H1 (cell line): ENCODE measurements at regions not wholly inside any gene's neighbourhood (a gene's known extent, or its start where the extent isn't known, plus 50 kb on each side); places are given as distances from the start of the nearest gene placed in this dataset.

Experiments used
- CTCF ChIA-PET: fragments of 300-600 bp; sonication (Branson Sonifier 250); formaldehyde crosslinking; loops from one replicate; lab custom pipeline; 2021; ENCODE audit not compliant: partially characterized antibody; lab: Charles Lee
- POLR2A ChIA-PET: fragments of 300-600 bp; sonication (Branson Sonifier 250); formaldehyde crosslinking; loops from one replicate; lab custom pipeline; 2021; ENCODE audit warnings: inconsistent platforms; ENCODE audit not compliant: partially characterized antibody; lab: Charles Lee
- DNase-seq, 2 experiments: peaks; one replicate each; pipeline versions ENCODE4 v3.0.0 to v3.0.0-alpha.2; 2010 to 2022; ENCODE audit warnings: low spot score in 2 of 2, low read depth in 1 of 2, mixed read lengths in 1 of 2
- FAIRE-seq: peaks from 2 replicates; lab custom pipeline; 2011; peaks lifted over from hg19 to GRCh38; lab: Jason Lieb, UNC
- H2AFZ ChIP-seq: 2 replicates; pipeline ENCODE4 v1.8.1; 2012; ENCODE audit warnings: low read length, inconsistent platforms
- H2AK5ac ChIP-seq: 2 replicates; pipeline ENCODE4 v1.6.1; 2013; ENCODE audit warnings: low read depth, low read length
- H2BK120ac ChIP-seq: replicated peaks from 2 replicates; pipeline ENCODE3; 2013; ENCODE audit warnings: low read depth, low read length, inconsistent platforms
- H2BK12ac ChIP-seq: 2 replicates; pipeline ENCODE4 v1.6.1; 2013; ENCODE audit warnings: low read depth, low read length
- H2BK15ac ChIP-seq: 2 replicates; pipeline ENCODE4 v1.6.1; 2013; ENCODE audit warnings: low read length
- H2BK20ac ChIP-seq: 2 replicates; pipeline ENCODE4 v1.6.1; 2013; ENCODE audit warnings: low read length
- H2BK5ac ChIP-seq: 2 replicates; pipeline ENCODE4 v1.6.1; 2013; ENCODE audit warnings: low read depth, low read length
- H3K14ac ChIP-seq: 2 replicates; pipeline ENCODE4 v1.6.1; 2013; ENCODE audit warnings: inconsistent platforms; ENCODE audit not compliant: insufficient read length
- H3K18ac ChIP-seq: 2 replicates; pipeline ENCODE4 v1.6.1; 2013; ENCODE audit warnings: low read length; ENCODE audit errors: extremely low read depth
- H3K23ac ChIP-seq: 2 replicates; pipeline ENCODE4 v1.6.1; 2013; ENCODE audit warnings: inconsistent platforms; ENCODE audit not compliant: insufficient read length
- H3K23me2 ChIP-seq: 2 replicates; pipeline ENCODE4 v1.6.1; 2013; ENCODE audit warnings: low read depth, low read length
- H3K27ac ChIP-seq: 2 replicates; pipeline ENCODE4 v1.6.1; 2011; ENCODE audit warnings: low read depth, low read length, inconsistent platforms
- H3K27me3 ChIP-seq, 4 experiments: replicated peaks in 1 of 4; 1 replicate in 1 of 4; 2 replicates in 3 of 4; pipeline versions ENCODE4 v1.6.1 to v1.8.1; 2011 to 2013; ENCODE audit warnings: low read length in 3 of 4, mild to moderate bottlenecking in 3 of 4, inconsistent platforms in 2 of 4, mixed read lengths in 2 of 4, moderate library complexity in 1 of 4; ENCODE audit not compliant: control insufficient read depth in 3 of 4, insufficient read depth in 3 of 4; ENCODE audit errors: extremely low read depth in 1 of 4
- H3K36me3 ChIP-seq, 4 experiments: 2 replicates each; pipeline versions ENCODE4 v1.6.1 to v1.8.1; 2011 to 2013; ENCODE audit warnings: mild to moderate bottlenecking in 4 of 4, low read length in 3 of 4, moderate library complexity in 2 of 4, control low read depth in 1 of 4, inconsistent platforms in 1 of 4; ENCODE audit not compliant: insufficient read depth in 4 of 4, control insufficient read depth in 2 of 4
- H3K4ac ChIP-seq: replicated peaks from 2 replicates; pipeline ENCODE3; 2013; ENCODE audit warnings: low read length, low read depth, mixed read lengths, inconsistent platforms; ENCODE audit not compliant: insufficient read length
- H3K4me1 ChIP-seq, 4 experiments: replicated peaks in 1 of 4; 1 replicate in 1 of 4; 2 replicates in 3 of 4; pipeline versions ENCODE4 v1.6.1 to v1.8.1; 2011 to 2013; ENCODE audit warnings: low read length in 3 of 4, inconsistent platforms in 2 of 4, mixed read lengths in 1 of 4; ENCODE audit not compliant: insufficient read depth in 4 of 4, control insufficient read depth in 3 of 4
- H3K4me2 ChIP-seq, 2 experiments: 2 replicates each; pipeline versions ENCODE4 v1.6.1 to v1.8.1; 2011 to 2013; ENCODE audit warnings: low read depth in 2 of 2, low read length in 2 of 2, control low read depth in 1 of 2, inconsistent platforms in 1 of 2, mild to moderate bottlenecking in 1 of 2; ENCODE audit not compliant: insufficient read depth in 1 of 2
- H3K4me3 ChIP-seq, 4 experiments: fragments of 200-600, 300-600 bp in 1 of 4; sonication (generic), shearing (Covaris generic), sonication (Bioruptor Twin) in 1 of 4; 2 replicates each; pipeline versions ENCODE4 v1.5.1 to v1.8.1; 2011 to 2016; ENCODE audit warnings: low read length in 4 of 4, low read depth in 3 of 4, control low read depth in 2 of 4, inconsistent platforms in 2 of 4, mild to moderate bottlenecking in 2 of 4, mixed read lengths in 1 of 4, moderate library complexity in 1 of 4; ENCODE audit not compliant: insufficient read depth in 2 of 4; ENCODE audit errors: extremely low read depth in 1 of 4
- H3K56ac ChIP-seq: replicated peaks from 2 replicates; pipeline ENCODE3; 2013; ENCODE audit warnings: low read depth, mild to moderate bottlenecking, mixed read lengths, low read length, inconsistent platforms; ENCODE audit not compliant: insufficient read length
- H3K79me1 ChIP-seq: 2 replicates; pipeline ENCODE4 v1.6.1; 2013; ENCODE audit warnings: low read depth, low read length, control low read depth
- H3K79me2 ChIP-seq, 2 experiments: 2 replicates each; pipeline versions ENCODE4 v1.6.1 to v1.8.1; 2012 to 2013; ENCODE audit warnings: low read length in 2 of 2, mild to moderate bottlenecking in 2 of 2, inconsistent platforms in 1 of 2; ENCODE audit not compliant: insufficient read depth in 2 of 2, control insufficient read depth in 1 of 2
- H3K9ac ChIP-seq, 4 experiments: replicated peaks in 1 of 4; 1 replicate in 1 of 4; 2 replicates in 3 of 4; pipeline versions ENCODE4 v1.6.1 to v1.8.1; 2011 to 2013; ENCODE audit warnings: low read depth in 3 of 4, low read length in 3 of 4, control low read depth in 2 of 4, mild to moderate bottlenecking in 2 of 4, moderate library complexity in 2 of 4, inconsistent platforms in 1 of 4; ENCODE audit errors: extremely low read depth in 1 of 4
- H3K9me3 ChIP-seq, 2 experiments: 2 replicates each; pipeline versions ENCODE4 v1.6.1 to v1.8.1; 2012 to 2013; ENCODE audit warnings: mild to moderate bottlenecking in 2 of 2, moderate library complexity in 2 of 2, control low read depth in 1 of 2, inconsistent platforms in 1 of 2, low read depth in 1 of 2, low read length in 1 of 2, mixed read lengths in 1 of 2; ENCODE audit not compliant: insufficient read depth in 2 of 2
- H4K20me1 ChIP-seq, 2 experiments: replicated peaks in 1 of 2; 2 replicates each; pipeline versions ENCODE3 to v1.8.1; 2011 to 2013; ENCODE audit warnings: inconsistent platforms in 2 of 2, low read length in 2 of 2, mild to moderate bottlenecking in 1 of 2; ENCODE audit not compliant: insufficient read depth in 2 of 2, control insufficient read depth in 1 of 2
- H4K5ac ChIP-seq: 2 replicates; pipeline ENCODE4 v1.6.1; 2013; ENCODE audit warnings: low read length, low read depth, mixed read lengths, inconsistent platforms; ENCODE audit not compliant: insufficient read length
- H4K8ac ChIP-seq: 2 replicates; pipeline ENCODE4 v1.8.0; 2013; ENCODE audit warnings: mild to moderate bottlenecking, moderate library complexity, low read length, inconsistent platforms; ENCODE audit not compliant: insufficient read depth; ENCODE audit errors: extremely low read depth
- H4K91ac ChIP-seq: replicated peaks from 2 replicates; pipeline ENCODE3; 2013; ENCODE audit warnings: low read length, mixed read lengths, inconsistent platforms; ENCODE audit not compliant: insufficient read length
- GTF2F1 ChIP-seq: IDR thresholded peaks from 2 replicates; pipeline ENCODE4 v1.6.1; 2012; ENCODE audit warnings: low read depth, low read length, improper control_type of control experiment, borderline replicate concordance
- WGBS, 2 experiments: shearing (Covaris generic) in 1 of 2; methylation state at CpG; one replicate each; pipeline versions ENCODE4 v1.1.6 to v1.1.7; 2013 to 2015; ENCODE audit warnings: low lambda C conversion rate in 2 of 2, mixed read lengths in 2 of 2, inconsistent platforms in 1 of 2, low coverage in 1 of 2, missing lambda C conversion rate in 1 of 2; ENCODE audit not compliant: insufficient replicate concordance in 2 of 2, insufficient coverage in 1 of 2, insufficient read length in 1 of 2; ENCODE audit errors: extremely low coverage in 1 of 2, missing lambda C conversion rate in 1 of 2; 5-methylcytosine and 5-hydroxymethylcytosine counted together
- TF ChIP-seq, protein P1 (sequence below), 3 experiments: IDR thresholded peaks; 1 replicate in 2 of 3; 2 replicates in 1 of 3; pipeline versions ENCODE4 v1.5.1 to v1.6.1; 2011; ENCODE audit warnings: low read length in 3 of 3, mild to moderate bottlenecking in 3 of 3, inconsistent platforms in 2 of 3, low read depth in 1 of 3, moderate library complexity in 1 of 3; ENCODE audit not compliant: insufficient read depth in 1 of 3; ENCODE audit errors: control extremely low read depth in 1 of 3

DNA sequence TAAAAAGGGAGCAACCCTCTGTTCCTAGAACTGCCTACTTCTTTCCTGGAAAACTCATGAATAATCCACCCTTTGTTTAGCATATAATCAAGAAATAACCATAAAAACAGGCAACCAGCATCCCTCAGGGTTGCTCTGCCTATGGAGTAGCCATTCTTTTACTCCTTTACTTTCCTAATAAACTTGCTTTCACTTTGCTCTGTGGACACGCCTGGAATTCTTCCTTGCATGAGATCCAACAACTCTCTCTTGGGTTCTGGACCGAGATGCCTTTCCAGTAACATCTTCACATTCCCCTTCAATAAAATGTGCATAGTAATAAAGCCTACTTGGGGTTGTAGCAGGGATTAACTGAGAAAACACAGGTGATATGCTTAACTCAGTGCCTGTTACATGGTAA lies 286.4 kb upstream of the AMIGO2 start:
- H3K9me3 ChIP-seq = no peaks in the 10 kb centered on the region
- FAIRE-seq (no peak), DNase-seq (no peak)
- no peak overlapping the region for H2BK5ac ChIP-seq
- H4K91ac ChIP-seq = no peak overlapping the region
- H3K4me2 ChIP-seq = no peak overlapping the region
- POLR2A ChIA-PET = no interaction called here
- 89% methylated on average over 2 of the region's 2 CpGs; no CpG with 5 or more reads in 1 of the 2 experiments for WGBS, 2 experiments
- no peak overlapping the region for H3K18ac ChIP-seq
- no peak overlapping the region for H3K23ac ChIP-seq
- no peak overlapping the region for H2BK120ac ChIP-seq
- H2BK12ac ChIP-seq = no peak overlapping the region
- no peak overlapping the region for H3K4ac ChIP-seq
- no peak overlapping the region for H3K56ac ChIP-seq
- H2BK20ac ChIP-seq = no peak overlapping the region
- H3K9ac ChIP-seq = no peak overlapping the region
- no peak overlapping the region for H4K8ac ChIP-seq
- H3K27ac ChIP-seq = no peak overlapping the region
- H4K20me1 ChIP-seq = no peaks in the 10 kb centered on the region
- no peaks in the 10 kb centered on the region for H3K27me3 ChIP-seq
- H2BK15ac ChIP-seq = no peak overlapping the region
- no peaks in the 10 kb centered on the region for H3K79me2 ChIP-seq
- H3K36me3 ChIP-seq = no peaks in the 10 kb centered on the region
- no peak overlapping the region for H3K4me3 ChIP-seq
- H3K14ac ChIP-seq = no peak overlapping the region
- TF ChIP-seq GTF2F1 = no peak
- TF ChIP-seq, protein P1, sequence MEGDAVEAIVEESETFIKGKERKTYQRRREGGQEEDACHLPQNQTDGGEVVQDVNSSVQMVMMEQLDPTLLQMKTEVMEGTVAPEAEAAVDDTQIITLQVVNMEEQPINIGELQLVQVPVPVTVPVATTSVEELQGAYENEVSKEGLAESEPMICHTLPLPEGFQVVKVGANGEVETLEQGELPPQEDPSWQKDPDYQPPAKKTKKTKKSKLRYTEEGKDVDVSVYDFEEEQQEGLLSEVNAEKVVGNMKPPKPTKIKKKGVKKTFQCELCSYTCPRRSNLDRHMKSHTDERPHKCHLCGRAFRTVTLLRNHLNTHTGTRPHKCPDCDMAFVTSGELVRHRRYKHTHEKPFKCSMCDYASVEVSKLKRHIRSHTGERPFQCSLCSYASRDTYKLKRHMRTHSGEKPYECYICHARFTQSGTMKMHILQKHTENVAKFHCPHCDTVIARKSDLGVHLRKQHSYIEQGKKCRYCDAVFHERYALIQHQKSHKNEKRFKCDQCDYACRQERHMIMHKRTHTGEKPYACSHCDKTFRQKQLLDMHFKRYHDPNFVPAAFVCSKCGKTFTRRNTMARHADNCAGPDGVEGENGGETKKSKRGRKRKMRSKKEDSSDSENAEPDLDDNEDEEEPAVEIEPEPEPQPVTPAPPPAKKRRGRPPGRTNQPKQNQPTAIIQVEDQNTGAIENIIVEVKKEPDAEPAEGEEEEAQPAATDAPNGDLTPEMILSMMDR (IDR thresholded peaks at IDR 0.05; ENCODE audit: control extremely low read depth in 1 of 3, insufficient read depth in 1 of 3, low read depth in 1 of 3, low read length in 3 of 3) = no peak
- TF ChIP-seq, all 59 proteins: peak for 0
- no peaks in the 10 kb centered on the region for H3K4me1 ChIP-seq
- no peaks in the 10 kb centered on the region for H3K23me2 ChIP-seq
- no peak overlapping the region for H2AK5ac ChIP-seq
- H3K79me1 ChIP-seq = no peaks in the 10 kb centered on the region
- CTCF ChIA-PET = no interaction called here
- no peak overlapping the region for H4K5ac ChIP-seq
- H2AFZ ChIP-seq = 0 out of 2 replicates have a peak overlapping the region, but pooled peaks have one; percentile 32
